NB4 (cell line): ENCODE measurements at regions not wholly inside any gene's neighbourhood (a gene's known extent, or its start where the extent isn't known, plus 50 kb on each side); places are given as distances from the start of the nearest gene placed in this dataset.

Experiments
- CTCF ChIP-seq: IDR thresholded peaks from one replicate; pipeline ENCODE4 v1.5.1; 2012; ENCODE audit warnings: low read depth, low read length
- MYC ChIP-seq: IDR thresholded peaks from 2 replicates; pipeline ENCODE4 v1.6.1; 2011; ENCODE audit warnings: low read depth, low read length
- POLR2A ChIP-seq: IDR thresholded peaks from 2 replicates; pipeline ENCODE4 v1.6.1; 2011; ENCODE audit warnings: mild to moderate bottlenecking; ENCODE audit not compliant: insufficient read length; ENCODE audit errors: extremely low read depth

- TF ChIP-seq POLR2A: no peak
- no peak for TF ChIP-seq CTCF
- no peak for TF ChIP-seq MYC
These were observed 216.0 kb upstream of the SLITRK1 start for GRCh38 chr13:84098273-84098672.
